Breast epithelium (tissue), 3 donors: ENCODE measurements at regions not wholly inside any gene's neighbourhood (a gene's known extent, or its start where the extent isn't known, plus 50 kb on each side); places are given as distances from the start of the nearest gene placed in this dataset.

ENCODE experiments used
- POLR2A ChIP-seq: fragments of 450-650 bp; IDR thresholded peaks from one replicate; pipeline ENCODE4 v1.6.1; 2016; ENCODE audit warnings: antibody characterized with exemption, mild to moderate bottlenecking, moderate library complexity
- POLR2AphosphoS5 ChIP-seq, 3 donors: sonication (generic); formaldehyde crosslinking; IDR thresholded peaks; one replicate each; pipeline ENCODE4 v1.6.1; 2017; ENCODE audit warnings: antibody characterized with exemption in 3 of 3
- TF ChIP-seq, protein P1 (sequence below), 3 donors: fragments of 450-650 bp; IDR thresholded peaks; one replicate each; pipeline ENCODE4 v1.5.1; 2016 to 2017; ENCODE audit warnings: antibody characterized with exemption in 3 of 3, mild to moderate bottlenecking in 3 of 3, moderate library complexity in 3 of 3

DNA sequence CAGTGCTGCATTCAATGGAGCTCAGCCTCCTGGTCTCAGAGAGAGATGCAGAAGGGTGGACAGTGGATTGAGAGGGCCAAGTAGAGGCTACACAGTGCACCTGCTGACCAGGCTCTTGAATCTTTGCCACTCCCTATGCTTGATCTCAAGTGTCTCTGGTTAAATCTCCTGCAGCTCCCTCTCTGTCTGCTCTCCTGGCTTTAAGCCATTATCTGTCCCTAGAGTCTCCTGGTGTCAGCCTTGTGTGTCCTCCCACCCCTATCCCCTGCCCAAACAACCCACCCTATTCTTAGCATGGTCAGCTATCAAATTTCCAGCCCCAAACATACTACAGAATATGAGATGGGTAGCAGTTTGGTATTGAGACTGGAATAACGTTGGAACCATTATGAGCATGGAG is 479.3 kb upstream of the CELF2 start:
- TF ChIP-seq, protein P1, sequence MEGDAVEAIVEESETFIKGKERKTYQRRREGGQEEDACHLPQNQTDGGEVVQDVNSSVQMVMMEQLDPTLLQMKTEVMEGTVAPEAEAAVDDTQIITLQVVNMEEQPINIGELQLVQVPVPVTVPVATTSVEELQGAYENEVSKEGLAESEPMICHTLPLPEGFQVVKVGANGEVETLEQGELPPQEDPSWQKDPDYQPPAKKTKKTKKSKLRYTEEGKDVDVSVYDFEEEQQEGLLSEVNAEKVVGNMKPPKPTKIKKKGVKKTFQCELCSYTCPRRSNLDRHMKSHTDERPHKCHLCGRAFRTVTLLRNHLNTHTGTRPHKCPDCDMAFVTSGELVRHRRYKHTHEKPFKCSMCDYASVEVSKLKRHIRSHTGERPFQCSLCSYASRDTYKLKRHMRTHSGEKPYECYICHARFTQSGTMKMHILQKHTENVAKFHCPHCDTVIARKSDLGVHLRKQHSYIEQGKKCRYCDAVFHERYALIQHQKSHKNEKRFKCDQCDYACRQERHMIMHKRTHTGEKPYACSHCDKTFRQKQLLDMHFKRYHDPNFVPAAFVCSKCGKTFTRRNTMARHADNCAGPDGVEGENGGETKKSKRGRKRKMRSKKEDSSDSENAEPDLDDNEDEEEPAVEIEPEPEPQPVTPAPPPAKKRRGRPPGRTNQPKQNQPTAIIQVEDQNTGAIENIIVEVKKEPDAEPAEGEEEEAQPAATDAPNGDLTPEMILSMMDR (IDR thresholded peaks at IDR 0.05) = no peak
- TF ChIP-seq POLR2AphosphoS5 (IDR thresholded peaks at IDR 0.05) = no peak
- TF ChIP-seq POLR2A = no peak
